RWPE1 (cell line): ENCODE measurements at regions not wholly inside any gene's neighbourhood (a gene's known extent, or its start where the extent isn't known, plus 50 kb on each side); places are given as distances from the start of the nearest gene placed in this dataset.

Experiments used
- CTCF ChIA-PET: fragments of 350-600 bp; sonication (Branson Sonifier 250); formaldehyde crosslinking; extraction: SDS; loops from one replicate; lab custom pipeline; 2021; lab: Yijun Ruan, JAX
- POLR2A ChIA-PET: fragments of 400-600 bp; formaldehyde crosslinking; extraction: SDS; loops from one replicate; lab custom pipeline; 2020; ENCODE audit warnings: antibody characterized with exemption; ENCODE audit not compliant: low non-redundant PET; lab: Yijun Ruan, JAX
- DNase-seq: peaks from one replicate; pipeline ENCODE4 v3.0.0; 2012; ENCODE audit warnings: low spot score
- H3K27ac ChIP-seq: fragments of 450-650 bp; 2 replicates; pipeline ENCODE4 v1.5.1; 2017
- TF ChIP-seq, protein P1 (sequence below): fragments of 450-650 bp; conservative IDR thresholded peaks from 2 replicates; pipeline ENCODE4 v1.5.1; 2017; ENCODE audit warnings: low read depth, mild to moderate bottlenecking

DNA sequence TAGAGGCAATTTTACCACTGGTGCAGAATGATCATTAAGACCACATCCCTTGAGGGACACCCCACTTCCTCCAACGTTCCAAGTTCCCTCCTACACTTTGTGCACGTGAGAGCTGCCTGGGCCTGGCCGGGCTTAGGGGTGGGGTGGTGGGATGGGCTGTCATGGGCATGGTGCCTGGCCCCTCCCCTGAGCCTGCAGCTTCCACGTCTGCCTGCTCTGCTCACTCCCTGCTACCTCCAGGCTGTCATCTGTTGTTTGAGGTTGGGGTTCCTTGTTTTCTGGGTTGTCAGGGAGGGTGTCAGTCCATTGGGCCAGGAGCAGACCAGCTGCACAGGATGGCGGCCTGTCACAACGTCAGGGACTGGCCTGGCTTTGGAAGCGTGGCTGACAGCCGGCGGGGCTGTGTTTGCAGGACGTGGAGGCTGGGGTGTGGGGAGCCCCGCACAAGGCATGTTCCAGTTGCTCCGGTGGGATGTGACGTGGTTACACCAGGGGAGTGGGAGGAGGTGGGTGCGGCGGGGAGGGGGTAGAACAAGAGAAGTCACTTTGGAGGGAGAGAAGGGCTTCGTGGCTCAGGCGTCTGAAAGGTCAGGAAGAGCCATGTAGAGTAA is 72.3 kb downstream of the RTP5 start:
- POLR2A ChIA-PET: no interaction called here
- no peak overlapping the region for H3K27ac ChIP-seq
- no peak for DNase-seq
- CTCF ChIA-PET: no interaction called here
- TF ChIP-seq, protein P1, sequence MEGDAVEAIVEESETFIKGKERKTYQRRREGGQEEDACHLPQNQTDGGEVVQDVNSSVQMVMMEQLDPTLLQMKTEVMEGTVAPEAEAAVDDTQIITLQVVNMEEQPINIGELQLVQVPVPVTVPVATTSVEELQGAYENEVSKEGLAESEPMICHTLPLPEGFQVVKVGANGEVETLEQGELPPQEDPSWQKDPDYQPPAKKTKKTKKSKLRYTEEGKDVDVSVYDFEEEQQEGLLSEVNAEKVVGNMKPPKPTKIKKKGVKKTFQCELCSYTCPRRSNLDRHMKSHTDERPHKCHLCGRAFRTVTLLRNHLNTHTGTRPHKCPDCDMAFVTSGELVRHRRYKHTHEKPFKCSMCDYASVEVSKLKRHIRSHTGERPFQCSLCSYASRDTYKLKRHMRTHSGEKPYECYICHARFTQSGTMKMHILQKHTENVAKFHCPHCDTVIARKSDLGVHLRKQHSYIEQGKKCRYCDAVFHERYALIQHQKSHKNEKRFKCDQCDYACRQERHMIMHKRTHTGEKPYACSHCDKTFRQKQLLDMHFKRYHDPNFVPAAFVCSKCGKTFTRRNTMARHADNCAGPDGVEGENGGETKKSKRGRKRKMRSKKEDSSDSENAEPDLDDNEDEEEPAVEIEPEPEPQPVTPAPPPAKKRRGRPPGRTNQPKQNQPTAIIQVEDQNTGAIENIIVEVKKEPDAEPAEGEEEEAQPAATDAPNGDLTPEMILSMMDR: no peak

DNA sequence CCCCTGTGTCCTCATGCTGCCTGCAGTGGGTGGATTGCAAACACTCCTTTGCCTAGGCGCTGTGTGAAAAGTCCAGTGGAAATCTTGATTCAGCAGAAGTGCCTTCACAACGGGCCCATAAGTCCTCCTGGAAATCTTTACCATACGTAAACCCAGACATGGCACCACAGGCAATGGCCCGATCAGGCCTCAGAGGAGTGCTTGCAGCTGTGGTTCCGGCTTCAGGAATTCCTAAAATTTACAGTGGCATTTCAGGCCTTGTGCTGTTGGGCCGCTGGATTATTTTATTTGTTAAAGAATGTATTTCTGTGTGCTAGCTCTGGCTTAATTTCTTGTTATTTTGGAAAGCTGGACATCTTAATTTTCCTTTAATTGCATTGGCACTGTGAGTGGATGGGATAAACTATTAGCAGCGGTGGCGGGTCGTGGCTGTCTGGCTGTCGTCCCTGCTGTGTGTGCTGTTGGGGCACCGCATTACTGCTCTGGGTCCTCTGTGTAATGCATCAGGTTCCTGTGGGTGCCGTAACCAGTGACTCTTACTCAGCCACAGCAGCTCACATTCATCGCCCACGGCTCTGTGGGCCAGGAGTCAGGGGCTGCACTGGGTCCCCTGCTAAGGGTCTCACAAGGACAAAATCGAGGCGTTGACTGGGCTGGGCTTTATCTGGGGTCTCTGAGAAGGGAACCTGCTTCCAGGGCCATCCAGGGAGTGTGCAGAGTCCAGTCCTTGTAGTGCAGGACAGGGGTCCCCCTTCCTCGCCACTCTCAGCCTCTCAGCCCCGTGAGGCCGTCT is 73.1 kb downstream of the RTP5 start:
- ChIA-PET CTCF (no interaction called here), POLR2A (no interaction called here)
- H3K27ac ChIP-seq: no peak overlapping the region
- DNase-seq: no peak
- TF ChIP-seq, protein P1: no peak

DNA sequence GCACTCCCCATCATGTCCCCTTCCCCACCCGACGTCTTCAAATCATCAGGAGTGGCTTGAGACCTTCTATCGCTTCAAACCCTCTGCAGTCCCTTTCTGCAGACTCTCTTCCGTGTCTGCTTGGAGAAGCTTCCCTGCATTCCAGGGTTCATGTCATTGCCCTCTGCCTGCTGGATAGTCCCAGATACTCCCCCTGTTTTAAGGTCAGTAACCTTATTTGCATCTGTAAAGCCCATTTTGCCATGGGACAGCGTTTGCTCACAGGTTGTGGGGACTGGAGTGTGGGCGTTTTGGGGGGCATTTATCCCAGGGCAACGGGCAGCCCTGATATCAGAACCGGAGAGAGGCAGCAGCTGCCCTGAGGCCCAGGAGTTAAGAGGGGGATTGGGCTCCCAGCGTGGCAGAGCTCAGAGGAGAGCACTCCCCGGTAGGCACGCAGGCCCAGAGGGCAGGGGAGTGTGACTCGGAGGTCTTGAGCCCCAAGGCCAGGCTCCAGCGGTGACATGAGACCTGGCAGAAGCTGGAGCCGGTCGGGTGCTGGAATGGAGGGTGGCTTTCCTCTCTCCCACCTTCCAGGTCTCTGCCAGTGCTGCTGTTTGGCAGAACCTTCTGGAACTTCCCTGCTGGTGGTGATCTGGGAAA is 73.8 kb downstream of the RTP5 start:
- ChIA-PET CTCF (no interaction called here), POLR2A (no interaction called here)
- TF ChIP-seq, protein P1: no peak
- no peak overlapping the region for H3K27ac ChIP-seq
- DNase-seq: no peak

DNA sequence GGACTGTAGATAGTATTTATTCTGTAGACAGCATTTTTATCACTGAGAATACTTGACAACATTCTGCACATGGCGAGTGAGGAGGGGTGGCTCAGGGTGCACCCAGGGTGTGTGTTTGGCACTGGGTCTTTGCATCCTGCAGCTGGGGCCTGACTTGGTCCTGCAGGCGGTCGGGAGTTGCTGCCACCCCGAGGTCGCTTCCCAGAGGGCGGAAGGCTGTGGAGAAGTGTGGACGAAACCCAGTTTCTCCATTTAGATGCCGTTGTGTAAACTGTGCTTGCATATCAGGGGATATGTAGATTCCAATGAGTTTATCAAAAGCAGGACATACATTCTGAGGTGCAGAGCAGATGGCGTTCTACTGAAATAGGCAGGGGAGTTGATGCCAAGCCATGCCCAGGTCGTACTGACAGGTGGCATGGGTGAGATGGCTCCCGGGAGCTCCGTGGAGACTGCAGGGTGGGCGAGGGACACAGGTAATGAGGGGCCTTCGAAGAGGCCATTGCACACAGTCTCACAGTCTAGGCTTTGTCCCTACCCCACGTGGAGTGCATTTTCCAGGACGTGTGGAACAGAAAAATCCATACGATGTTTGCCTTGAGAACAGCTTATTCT is 74.5 kb downstream of the RTP5 start:
- no peak overlapping the region for H3K27ac ChIP-seq
- POLR2A ChIA-PET: no interaction called here
- TF ChIP-seq, protein P1: no peak
- CTCF ChIA-PET: no interaction called here
- DNase-seq: no peak

DNA sequence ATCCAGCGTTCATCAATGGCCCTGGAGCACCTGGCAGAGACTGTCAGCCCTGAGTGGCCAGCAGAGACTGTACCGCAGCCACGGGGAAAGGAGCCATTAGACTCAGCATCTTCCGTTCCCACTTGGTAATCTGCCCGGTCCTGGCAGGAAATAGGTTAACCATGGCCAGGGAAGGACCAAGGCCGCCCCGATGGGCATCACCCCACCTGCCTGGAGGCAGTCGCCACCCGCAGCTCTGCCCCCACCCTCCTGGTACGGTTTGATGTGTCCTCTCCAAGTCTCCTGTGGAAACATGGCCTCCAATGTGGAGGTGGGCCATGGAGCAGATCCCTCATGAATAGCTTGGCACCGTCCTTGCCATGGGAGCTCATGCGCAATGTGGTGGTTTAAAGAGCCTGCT is 75.3 kb downstream of the RTP5 start:
- TF ChIP-seq, protein P1: no peak
- POLR2A ChIA-PET: no interaction called here
- DNase-seq: no peak
- no peak overlapping the region for H3K27ac ChIP-seq
- CTCF ChIA-PET: no interaction called here

DNA sequence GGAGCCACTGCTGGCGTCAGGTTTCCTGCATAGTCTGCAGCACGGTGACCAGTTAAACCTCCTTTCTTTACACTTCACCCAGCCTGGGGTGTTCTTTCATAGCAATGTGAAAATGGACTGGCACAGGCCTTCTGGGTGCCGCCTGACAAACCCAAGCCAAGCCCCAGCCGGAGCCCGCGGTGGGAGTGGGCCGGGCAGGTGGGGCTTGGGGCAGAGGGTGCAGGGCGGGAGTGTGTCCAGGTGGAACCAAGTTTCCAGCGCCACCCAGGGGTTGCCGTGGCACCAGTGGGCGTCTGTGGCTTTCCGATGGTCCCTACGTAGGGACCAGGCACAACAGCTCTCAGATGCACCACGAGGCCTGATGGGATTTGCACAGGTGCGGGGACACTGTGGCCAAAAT is 75.8 kb downstream of the RTP5 start:
- no peak for DNase-seq
- CTCF ChIA-PET: no interaction called here
- TF ChIP-seq, protein P1: no peak
- no peak overlapping the region for H3K27ac ChIP-seq
- POLR2A ChIA-PET: no interaction called here
